Thyroid gland (tissue), 4 donors: ENCODE measurements at regions not wholly inside any gene's neighbourhood (a gene's known extent, or its start where the extent isn't known, plus 50 kb on each side); places are given as distances from the start of the nearest gene placed in this dataset.
"Not testable (repeated sequence)": the region's sequence is repeated elsewhere in the genome, so short reads cannot be mapped to it uniquely, and the experiment has no call there.

Experiments used
- DNase-seq, 2 donors: peaks; one replicate each; pipeline ENCODE4 v3.0.0-alpha.2; 2019
- H3K27ac ChIP-seq, 3 donors: fragments of 200-600 bp; sonication (generic); 1 replicate in 2 of 3; 2 replicates in 1 of 3; pipeline ENCODE4 v1.5.1; 2016 to 2019; ENCODE audit warnings: mild to moderate bottlenecking in 1 of 3, moderate library complexity in 1 of 3
- H3K27me3 ChIP-seq: fragments of 200-600 bp; sonication (generic); one replicate; pipeline ENCODE4 v1.5.1; 2019
- H3K36me3 ChIP-seq, 2 donors: fragments of 200-600 bp; sonication (generic); one replicate each; pipeline ENCODE4 v1.5.1; 2016 to 2019
- H3K4me1 ChIP-seq, 2 donors: fragments of 200-600 bp; sonication (generic); one replicate each; pipeline ENCODE4 v1.5.1; 2017 to 2019
- H3K4me3 ChIP-seq, 3 donors: fragments of 200-600 bp; sonication (generic); replicated peaks in 1 of 3; 1 replicate in 2 of 3; 2 replicates in 1 of 3; pipeline ENCODE4 v1.5.1; 2016; ENCODE audit warnings: mild to moderate bottlenecking in 1 of 3
- H3K9me3 ChIP-seq: fragments of 200-600 bp; sonication (generic); one replicate; pipeline ENCODE4 v1.5.1; 2017
- POLR2A ChIP-seq, 2 donors: fragments of 450-650 bp; IDR thresholded peaks; one replicate each; pipeline ENCODE4 v1.6.1; 2017; ENCODE audit warnings: antibody characterized with exemption in 2 of 2, mild to moderate bottlenecking in 2 of 2, moderate library complexity in 1 of 2
- WGBS, 2 donors: methylation state at CpG; one replicate each; pipeline ENCODE4 v1.1.5; 2017; 5-methylcytosine and 5-hydroxymethylcytosine counted together
- intact Hi-C: fragments of 100-400 bp; cut with DNase I; formaldehyde crosslinking; loops from one replicate; pipeline ENCODE4 v1.15.1; 2023
- TF ChIP-seq, protein P1 (sequence below), 6 experiments: fragments of 200-600 bp in 3 of 6; fragments of 450-650 bp in 3 of 6; sonication (generic) in 3 of 6; IDR thresholded peaks; one replicate each; pipeline ENCODE4 v1.5.1; 2016 to 2019; ENCODE audit warnings: antibody characterized with exemption in 6 of 6, mild to moderate bottlenecking in 2 of 6, inconsistent platforms in 1 of 6, moderate library complexity in 1 of 6

GRCh38 chr13:61215116-61215515 lies 200.5 kb downstream of the PCDH20 start:
- 90 to 93% methylated on average over 3 of the region's 3 CpGs for WGBS, 2 donors
- DNase-seq, result no peak
- intact Hi-C loops, result no loop called here
- Histone ChIP-seq H3K36me3 (no peaks in the 10 kb centered on the region), H3K27me3 (no peaks in the 10 kb centered on the region), H3K27ac (no peak overlapping the region), H3K9me3 (no peaks in the 10 kb centered on the region), H3K4me1 (no peaks in the 10 kb centered on the region), H3K4me3 (no peak overlapping the region)
- TF ChIP-seq POLR2A (IDR thresholded peaks at IDR 0.05), result no peak
- TF ChIP-seq, protein P1, sequence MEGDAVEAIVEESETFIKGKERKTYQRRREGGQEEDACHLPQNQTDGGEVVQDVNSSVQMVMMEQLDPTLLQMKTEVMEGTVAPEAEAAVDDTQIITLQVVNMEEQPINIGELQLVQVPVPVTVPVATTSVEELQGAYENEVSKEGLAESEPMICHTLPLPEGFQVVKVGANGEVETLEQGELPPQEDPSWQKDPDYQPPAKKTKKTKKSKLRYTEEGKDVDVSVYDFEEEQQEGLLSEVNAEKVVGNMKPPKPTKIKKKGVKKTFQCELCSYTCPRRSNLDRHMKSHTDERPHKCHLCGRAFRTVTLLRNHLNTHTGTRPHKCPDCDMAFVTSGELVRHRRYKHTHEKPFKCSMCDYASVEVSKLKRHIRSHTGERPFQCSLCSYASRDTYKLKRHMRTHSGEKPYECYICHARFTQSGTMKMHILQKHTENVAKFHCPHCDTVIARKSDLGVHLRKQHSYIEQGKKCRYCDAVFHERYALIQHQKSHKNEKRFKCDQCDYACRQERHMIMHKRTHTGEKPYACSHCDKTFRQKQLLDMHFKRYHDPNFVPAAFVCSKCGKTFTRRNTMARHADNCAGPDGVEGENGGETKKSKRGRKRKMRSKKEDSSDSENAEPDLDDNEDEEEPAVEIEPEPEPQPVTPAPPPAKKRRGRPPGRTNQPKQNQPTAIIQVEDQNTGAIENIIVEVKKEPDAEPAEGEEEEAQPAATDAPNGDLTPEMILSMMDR (IDR thresholded peaks at IDR 0.05), result no peak

- Histone ChIP-seq H3K4me3 (no peak overlapping the region), H3K4me1 (no peaks in the 10 kb centered on the region), H3K27me3 (no peaks in the 10 kb centered on the region), H3K27ac (no peak overlapping the region), H3K36me3 (no peaks in the 10 kb centered on the region), H3K9me3 (no peaks in the 10 kb centered on the region)
- no peak for DNase-seq
- TF ChIP-seq POLR2A (IDR thresholded peaks at IDR 0.05), result no peak
- WGBS, 2 donors, result 75 to 87% methylated on average over 4 of the region's 4 CpGs
- intact Hi-C loops, result no loop called here
Observed at GRCh38 chr13:61214551-61214950, 201.1 kb downstream of the PCDH20 start.

GRCh38 chr13:61205898-61206297 lies 209.8 kb downstream of the PCDH20 start:
- H3K4me3 ChIP-seq, H3K9me3 ChIP-seq, DNase-seq, H3K27me3 ChIP-seq, H3K4me1 ChIP-seq, H3K27ac ChIP-seq, intact Hi-C loops, H3K36me3 ChIP-seq: not testable (repeated sequence)
- WGBS, 2 donors, result 91 to 92% methylated on average over 11 of the region's 11 CpGs

GRCh38 chr13:61204025-61204424 lies 211.6 kb downstream of the PCDH20 start:
- no peaks in the 10 kb centered on the region for H3K36me3 ChIP-seq
- no peak for DNase-seq
- H3K4me1 ChIP-seq, result no peaks in the 10 kb centered on the region
- no peak for TF ChIP-seq POLR2A (IDR thresholded peaks at IDR 0.05)
- TF ChIP-seq, protein P1 (IDR thresholded peaks at IDR 0.05), result no peak
- H3K9me3 ChIP-seq, result no peaks in the 10 kb centered on the region
- WGBS, 2 donors, result 91 to 92% methylated on average over 1 of the region's 1 CpG
- no peak overlapping the region for H3K27ac ChIP-seq
- no peak overlapping the region for H3K4me3 ChIP-seq
- H3K27me3 ChIP-seq, result no peaks in the 10 kb centered on the region
- intact Hi-C loops, result no loop called here

- DNase-seq, result no peak
- intact Hi-C loops, result no loop called here
- H3K27me3 ChIP-seq, result no peaks in the 10 kb centered on the region
- WGBS, 2 donors, result 14% methylated on average over 1 of the region's 1 CpG
- H3K4me3 ChIP-seq, result no peak overlapping the region
- H3K27ac ChIP-seq, result no peak overlapping the region
- no peaks in the 10 kb centered on the region for H3K36me3 ChIP-seq
- H3K4me1 ChIP-seq, result no peaks in the 10 kb centered on the region
- TF ChIP-seq, protein P1 (IDR thresholded peaks at IDR 0.05), result no peak
- no peak for TF ChIP-seq POLR2A (IDR thresholded peaks at IDR 0.05)
- no peaks in the 10 kb centered on the region for H3K9me3 ChIP-seq
Observed at GRCh38 chr13:61202042-61202441, 213.6 kb downstream of the PCDH20 start.

DNA sequence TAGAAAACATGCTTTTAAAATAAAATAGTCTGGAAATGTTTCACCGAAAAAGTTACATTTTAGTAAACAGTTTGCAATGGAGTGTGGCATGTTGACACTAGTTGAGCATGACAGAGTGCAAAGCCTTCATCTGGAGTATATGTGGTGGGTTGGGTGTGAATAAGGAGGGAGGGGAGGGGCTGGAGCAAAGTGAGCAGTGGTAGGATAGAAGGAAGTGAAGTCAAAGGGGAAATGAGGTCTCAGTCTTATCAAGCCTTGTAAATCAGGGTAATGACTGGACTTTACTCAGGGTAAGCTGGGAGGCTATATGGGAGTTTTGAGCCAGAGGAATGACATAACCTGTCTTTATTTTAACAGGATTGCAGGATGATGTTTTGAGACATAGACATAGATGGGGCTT lies 222.8 kb downstream of the PCDH20 start:
- no peaks in the 10 kb centered on the region for H3K36me3 ChIP-seq
- DNase-seq, result no peak
- H3K4me3 ChIP-seq, result no peak overlapping the region
- TF ChIP-seq, protein P1 (IDR thresholded peaks at IDR 0.05), result no peak
- no peak for TF ChIP-seq POLR2A (IDR thresholded peaks at IDR 0.05)
- intact Hi-C loops, result no loop called here
- 73 to 76% methylated on average over 1 of the region's 1 CpG for WGBS, 2 donors
- no peaks in the 10 kb centered on the region for H3K27me3 ChIP-seq
- H3K9me3 ChIP-seq, result no peaks in the 10 kb centered on the region
- no peak overlapping the region for H3K27ac ChIP-seq
- no peaks in the 10 kb centered on the region for H3K4me1 ChIP-seq
